ENCODE measurements at regions not wholly inside any gene's neighbourhood (a gene's known extent, or its start where the extent isn't known, plus 50 kb on each side); places are given as distances from the start of the nearest gene placed in this dataset.

DNA sequence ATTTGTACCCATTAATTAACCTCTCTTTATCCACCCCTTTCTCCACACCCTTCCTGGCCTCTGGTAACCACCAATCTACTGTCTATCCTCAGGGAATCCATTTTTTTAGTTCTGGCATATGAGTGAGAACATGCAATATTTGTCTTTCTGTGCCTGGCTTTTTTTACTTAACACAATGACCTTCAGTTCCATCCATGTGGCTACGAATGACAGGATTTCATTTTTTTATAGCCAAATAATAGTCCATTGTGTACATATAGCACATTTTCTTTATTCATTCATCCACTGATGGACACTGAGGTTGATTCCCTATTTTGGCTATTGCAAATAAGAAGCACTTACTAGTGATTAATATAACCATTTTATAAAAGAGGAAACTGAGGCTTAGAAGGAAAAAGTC is 109.9 kb upstream of the NANOGP8 start:
- TF ChIP-seq, protein P1, sequence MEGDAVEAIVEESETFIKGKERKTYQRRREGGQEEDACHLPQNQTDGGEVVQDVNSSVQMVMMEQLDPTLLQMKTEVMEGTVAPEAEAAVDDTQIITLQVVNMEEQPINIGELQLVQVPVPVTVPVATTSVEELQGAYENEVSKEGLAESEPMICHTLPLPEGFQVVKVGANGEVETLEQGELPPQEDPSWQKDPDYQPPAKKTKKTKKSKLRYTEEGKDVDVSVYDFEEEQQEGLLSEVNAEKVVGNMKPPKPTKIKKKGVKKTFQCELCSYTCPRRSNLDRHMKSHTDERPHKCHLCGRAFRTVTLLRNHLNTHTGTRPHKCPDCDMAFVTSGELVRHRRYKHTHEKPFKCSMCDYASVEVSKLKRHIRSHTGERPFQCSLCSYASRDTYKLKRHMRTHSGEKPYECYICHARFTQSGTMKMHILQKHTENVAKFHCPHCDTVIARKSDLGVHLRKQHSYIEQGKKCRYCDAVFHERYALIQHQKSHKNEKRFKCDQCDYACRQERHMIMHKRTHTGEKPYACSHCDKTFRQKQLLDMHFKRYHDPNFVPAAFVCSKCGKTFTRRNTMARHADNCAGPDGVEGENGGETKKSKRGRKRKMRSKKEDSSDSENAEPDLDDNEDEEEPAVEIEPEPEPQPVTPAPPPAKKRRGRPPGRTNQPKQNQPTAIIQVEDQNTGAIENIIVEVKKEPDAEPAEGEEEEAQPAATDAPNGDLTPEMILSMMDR (IDR thresholded peaks at IDR 0.05 in 2 of 3, conservative IDR thresholded peaks at IDR 0.05 in 1 of 3; ENCODE audit: insufficient read depth in 2 of 3, low read depth in 1 of 3, low read length in 3 of 3), result no peak
- no peak for TF ChIP-seq PHTF2 (CRISPR knock-in tag; IDR thresholded peaks at IDR 0.05)
